ENCODE measurements at regions not wholly inside any gene's neighbourhood (a gene's known extent, or its start where the extent isn't known, plus 50 kb on each side); places are given as distances from the start of the nearest gene placed in this dataset.
A peak's percentile ranks its signal among the peaks of the same experiment; 100 is the strongest.

GRCh38 chr3:8106921-8107320, 394.7 kb upstream of the LMCD1 start:
- no peak overlapping the region for H3K27ac ChIP-seq (ENCODE audit: low read length)
- in situ Hi-C loops (cut with HindIII; ENCODE audit: low pct_unique_long_range_greater_than_20kb, low sequenced_read_pairs) (no loop called here), intact Hi-C loops (cut with micrococcal nuclease; ENCODE audit: unreplicated experiment) (no loop called here)
- H3K36me3 ChIP-seq (ENCODE audit: control insufficient read depth, insufficient read depth, low read length): no peaks in the 10 kb centered on the region
- H3K4me3 ChIP-seq (ENCODE audit: low read depth in 2 of 2, low read length in 2 of 2): no peak overlapping the region
- ChIA-PET CTCF (no interaction called here), POLR2A (no interaction called here)
- H3K4me1 ChIP-seq (ENCODE audit: control insufficient read depth, insufficient read depth, low read length): no peaks in the 10 kb centered on the region
- no peaks in the 10 kb centered on the region for H3K27me3 ChIP-seq (ENCODE audit: control insufficient read depth, insufficient read depth, low read length)
- no TSS peak for BruUV-seq (replicated peaks)
- ATAC-seq: no peak
- TF ChIP-seq TCF7L2 (IDR thresholded peaks at IDR 0.05; ENCODE audit: low read depth, low read length) (no peak), SIN3A (IDR thresholded peaks at IDR 0.05; ENCODE audit: borderline replicate concordance, insufficient read depth, low read depth, low read length) (no peak), REST (IDR thresholded peaks at IDR 0.05; ENCODE audit: insufficient read depth in 1 of 2, low read depth in 2 of 2, low read length in 1 of 2) (no peak), POLR2AphosphoS5 (IDR thresholded peaks at IDR 0.05; ENCODE audit: low read depth, low read length) (no peak), CTCF (IDR thresholded peaks at IDR 0.05) (no peak)
- DNase-seq (ENCODE audit: low read depth, low spot score): no peak
- H3K9me3 ChIP-seq (ENCODE audit: control insufficient read depth, insufficient read depth, low read depth, low read length): no peaks in the 10 kb centered on the region

- ATAC-seq (peak; percentile 83), DNase-seq (ENCODE audit: low read depth, low spot score) (peak; percentile 38)
- no peak overlapping the region for H3K27ac ChIP-seq (ENCODE audit: low read length)
- no TSS peak for BruUV-seq (replicated peaks)
- POLR2A ChIA-PET: no interaction called here
- H3K9me3 ChIP-seq (ENCODE audit: control insufficient read depth, insufficient read depth, low read depth, low read length): no peaks in the 10 kb centered on the region
- no peaks in the 10 kb centered on the region for H3K27me3 ChIP-seq (ENCODE audit: control insufficient read depth, insufficient read depth, low read length)
- intact Hi-C loops (cut with micrococcal nuclease; ENCODE audit: unreplicated experiment): no loop called here
- H3K4me1 ChIP-seq (ENCODE audit: control insufficient read depth, insufficient read depth, low read length): no peaks in the 10 kb centered on the region
- H3K4me3 ChIP-seq (ENCODE audit: low read depth in 2 of 2, low read length in 2 of 2): peak overlapping the region in 1 of 2 experiments; percentile 17; a peak in 1 of 4 replicates
- CTCF ChIA-PET: interaction anchor here (0.7 kb wide), 1 partner anchor 609 kb away, joined by 3 read pairs; no protein-coding TSS in a partner anchor
- no peak for TF ChIP-seq REST (IDR thresholded peaks at IDR 0.05; ENCODE audit: insufficient read depth in 1 of 2, low read depth in 2 of 2, low read length in 1 of 2)
- TF ChIP-seq CTCF (IDR thresholded peaks at IDR 0.05): peak; percentile 67
- in situ Hi-C loops (cut with HindIII; ENCODE audit: low pct_unique_long_range_greater_than_20kb, low sequenced_read_pairs): no loop called here
- H3K36me3 ChIP-seq (ENCODE audit: control insufficient read depth, insufficient read depth, low read length): no peaks in the 10 kb centered on the region
Measured at GRCh38 chr3:8110966-8111798, 390.4 kb upstream of the LMCD1 start.
